ENCODE measurements at regions not wholly inside any gene's neighbourhood (a gene's known extent, or its start where the extent isn't known, plus 50 kb on each side); places are given as distances from the start of the nearest gene placed in this dataset.
"Not testable (repeated sequence)": the region's sequence is repeated elsewhere in the genome, so short reads cannot be mapped to it uniquely, and the experiment has no call there.

DNA sequence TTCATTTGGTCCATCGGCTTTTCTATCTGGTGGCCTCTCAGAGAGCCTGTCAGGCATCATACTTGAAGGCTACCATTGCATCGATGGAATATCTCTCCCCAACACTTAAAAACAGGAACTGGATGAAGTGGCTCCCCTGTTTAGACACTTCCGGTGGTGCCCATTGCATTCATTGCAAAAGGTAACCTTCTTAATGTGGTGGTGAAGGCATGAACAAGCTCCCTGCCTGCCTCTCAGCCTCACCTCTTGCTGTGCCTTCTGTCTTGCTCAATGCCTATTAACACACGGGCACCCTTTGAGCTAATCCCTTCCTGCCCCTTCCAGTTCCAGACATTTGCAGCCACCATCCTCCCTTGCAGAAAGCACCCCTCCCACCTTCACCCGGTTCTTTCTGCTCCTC lies 233.1 kb upstream of the MSX2 start:
- DNase-seq (ENCODE audit: low read depth) = no peak

DNA sequence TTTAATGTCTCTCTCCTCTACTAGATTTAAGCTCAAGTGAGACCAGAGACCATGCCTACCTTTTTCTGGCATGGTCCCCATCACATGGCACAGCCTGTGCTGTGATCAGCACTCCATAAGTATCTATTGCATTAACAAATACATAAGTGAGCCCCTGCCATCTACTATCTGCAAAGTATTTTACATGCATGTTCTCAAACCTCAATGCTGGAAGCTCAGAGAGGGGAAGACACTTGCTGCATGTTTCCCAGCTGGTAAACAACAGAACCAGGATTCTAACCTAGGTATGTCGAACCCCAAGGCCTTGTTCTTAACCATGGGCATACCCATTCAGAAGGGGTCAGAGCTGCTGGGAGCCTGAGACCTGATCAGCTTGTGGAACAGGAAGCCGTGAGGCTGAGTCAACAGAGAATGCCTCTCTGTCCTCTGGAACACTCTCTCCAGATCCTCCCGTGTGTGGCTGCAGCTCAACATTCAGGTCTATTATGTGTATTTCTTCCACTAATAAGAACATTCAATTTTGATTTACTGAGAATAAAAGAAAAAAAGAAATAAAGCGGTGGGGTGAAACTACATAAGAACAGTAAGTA lies 232.5 kb upstream of the MSX2 start:
- DNase-seq (ENCODE audit: low read depth) = no peak

DNA sequence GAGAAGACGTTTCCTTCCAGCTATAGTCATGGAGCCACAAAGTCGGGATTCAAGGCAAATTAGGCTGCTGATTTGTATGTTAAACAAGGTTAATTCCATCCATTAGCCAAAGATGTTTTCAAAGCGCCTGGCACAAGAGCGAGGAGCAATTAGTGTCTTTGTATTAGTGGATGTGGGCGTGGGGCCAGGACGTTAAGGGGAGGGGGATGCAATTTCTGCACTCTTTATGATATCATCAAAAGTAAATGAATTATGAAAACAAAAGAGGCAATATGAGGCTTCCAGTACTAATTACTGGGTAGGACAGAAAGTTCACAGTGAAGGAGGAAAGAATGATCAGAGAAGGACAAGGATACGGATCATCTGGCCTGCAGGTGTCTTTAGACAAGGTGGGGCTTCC lies 230.9 kb upstream of the MSX2 start:
- no peak for DNase-seq (ENCODE audit: low read depth)

DNA sequence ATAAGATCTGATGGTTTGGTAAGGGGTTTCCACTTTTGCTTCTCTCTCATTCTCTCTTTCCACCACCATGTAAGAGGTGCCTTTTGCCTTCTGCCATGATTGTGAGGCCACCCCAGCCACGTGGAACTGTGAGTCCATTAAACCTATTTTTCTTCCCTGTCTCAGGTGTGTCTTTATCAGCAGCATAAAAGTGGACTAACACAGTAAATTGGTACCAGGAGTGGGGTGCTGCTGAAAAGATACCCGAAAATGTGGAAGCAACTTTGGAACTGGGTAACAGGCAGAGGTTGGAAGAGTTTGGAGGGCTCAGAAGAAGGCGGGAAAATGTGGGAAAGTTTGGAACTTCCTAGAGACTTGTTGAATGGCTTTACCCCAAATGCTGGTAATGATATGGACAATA lies 226.4 kb upstream of the MSX2 start:
- DNase-seq (ENCODE audit: low read depth) = not testable (repeated sequence)

DNA sequence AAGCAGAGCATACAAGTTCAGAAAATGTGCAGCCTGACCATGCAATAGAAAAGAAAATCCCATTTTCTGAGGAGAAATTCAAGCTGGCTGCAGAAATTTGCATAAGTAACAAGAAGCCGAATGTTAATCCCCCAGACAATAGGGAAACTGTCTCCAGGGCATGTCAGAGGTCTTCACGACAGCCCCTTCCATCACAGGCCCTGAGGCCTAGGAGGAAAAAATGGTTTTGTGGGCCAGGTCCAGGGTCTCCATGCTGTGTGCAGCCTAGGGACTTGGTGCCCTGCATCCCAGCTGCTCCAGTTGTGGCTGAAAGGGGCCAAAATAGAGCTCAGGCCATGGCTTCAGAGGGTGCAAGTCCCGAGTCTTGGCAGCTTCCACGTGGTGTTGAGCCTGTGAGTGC lies 225.8 kb upstream of the MSX2 start:
- DNase-seq (ENCODE audit: low read depth) = not testable (repeated sequence)

DNA sequence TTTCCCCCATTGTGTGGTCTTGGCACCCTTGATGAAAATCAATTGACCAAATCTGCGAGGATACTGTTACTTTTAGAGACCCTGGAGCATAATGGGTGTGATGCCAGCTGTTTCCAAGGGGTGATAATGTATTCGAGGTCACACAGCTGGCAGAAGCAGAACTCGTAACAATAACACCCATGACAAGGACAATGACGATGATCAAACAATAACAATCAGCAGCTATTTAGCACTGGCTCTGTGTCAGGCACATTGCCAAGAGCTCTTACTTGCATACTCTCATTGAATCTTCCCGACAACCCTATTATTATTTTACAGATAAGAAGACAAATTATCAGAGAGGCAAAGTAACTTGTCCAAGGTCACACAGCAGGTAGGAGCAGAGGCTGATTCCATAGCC lies 223.7 kb upstream of the MSX2 start:
- no peak for DNase-seq (ENCODE audit: low read depth)

DNA sequence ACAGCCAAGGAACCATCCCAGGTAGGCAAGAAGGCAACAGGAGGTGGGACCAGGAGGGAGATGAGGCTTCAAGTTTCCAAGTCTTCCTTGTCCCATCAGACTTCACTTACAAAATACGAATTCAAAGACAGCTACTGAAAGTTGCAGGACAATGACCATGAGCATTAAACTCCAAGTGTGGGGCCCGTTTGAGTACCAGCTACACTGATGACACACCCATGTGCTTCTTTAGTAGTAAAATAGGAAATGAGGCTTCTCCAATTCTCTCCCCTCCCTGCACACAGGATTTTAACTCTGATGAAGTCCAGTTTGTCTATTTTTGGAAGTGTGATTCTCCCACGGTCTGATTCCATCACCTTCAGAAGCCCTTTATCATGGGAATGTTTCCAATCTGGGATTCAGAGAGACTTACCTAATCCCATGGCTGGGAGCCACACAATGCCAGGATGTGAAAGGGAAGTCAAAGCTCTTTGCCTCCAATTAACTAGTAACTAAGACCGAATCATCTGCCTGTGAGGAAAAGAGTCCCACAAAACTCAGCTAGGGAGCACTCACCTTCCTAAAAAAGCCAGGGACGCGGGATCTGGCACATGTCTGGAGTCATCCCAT lies 222.8 kb upstream of the MSX2 start:
- peak; percentile 13 for DNase-seq (ENCODE audit: low read depth)

DNA sequence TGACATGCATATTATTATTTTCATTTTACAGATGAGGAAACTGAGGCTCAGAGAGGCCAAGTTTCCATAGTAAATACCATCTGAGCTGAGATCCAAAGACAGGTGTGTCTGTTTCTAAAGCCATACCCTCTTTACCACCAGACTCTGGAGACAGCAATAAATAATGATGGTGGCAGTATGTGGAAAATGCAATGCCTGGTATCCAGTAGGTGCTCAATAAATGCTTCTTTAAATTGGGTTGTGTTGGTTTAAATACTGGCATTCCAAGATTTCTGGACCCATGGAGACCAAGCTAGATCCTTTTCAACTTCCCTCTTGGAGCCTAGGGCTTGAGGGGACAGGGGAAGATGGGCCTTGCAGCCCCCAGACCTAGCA lies 221.3 kb upstream of the MSX2 start:
- DNase-seq (ENCODE audit: low read depth) = no peak

DNA sequence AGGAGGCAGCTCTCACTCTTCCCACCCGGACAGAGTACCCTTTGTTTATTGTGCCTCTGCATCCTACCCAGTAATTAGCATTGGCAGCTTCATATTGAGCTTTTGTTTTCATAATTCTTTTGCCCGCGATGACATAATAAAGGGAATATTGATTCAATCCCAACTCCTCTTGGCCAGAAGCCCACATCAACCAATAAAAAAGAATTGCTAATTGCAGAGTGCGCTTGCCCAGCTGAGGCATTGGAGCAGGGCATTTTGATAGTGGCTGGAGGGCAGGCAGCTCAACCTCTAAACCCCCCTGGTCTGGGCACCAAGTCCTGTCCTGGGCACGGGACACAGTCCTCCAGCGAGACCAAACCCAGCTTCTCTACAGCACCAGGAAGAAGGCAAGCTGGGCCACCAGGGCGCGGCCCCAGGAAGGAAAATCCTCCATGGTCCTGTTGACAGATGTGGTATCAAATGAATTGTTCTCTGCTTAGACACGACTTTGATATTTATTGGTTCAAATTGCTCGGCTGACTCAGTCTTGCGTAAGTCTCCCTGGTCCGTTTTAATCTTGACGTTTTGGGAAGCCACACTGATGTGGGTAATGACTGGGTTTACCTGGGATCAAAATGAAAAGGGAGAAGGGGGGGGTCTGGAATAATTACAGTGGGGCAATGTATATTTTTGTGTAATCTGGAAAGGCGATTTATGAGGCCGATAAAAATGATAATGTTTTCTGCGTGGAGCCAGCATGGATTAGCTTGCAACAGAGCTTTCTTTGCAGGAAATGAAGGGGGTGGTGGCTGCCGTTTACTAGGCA lies 220.7 kb upstream of the MSX2 start:
- DNase-seq (ENCODE audit: low read depth) = peak; percentile 64

DNA sequence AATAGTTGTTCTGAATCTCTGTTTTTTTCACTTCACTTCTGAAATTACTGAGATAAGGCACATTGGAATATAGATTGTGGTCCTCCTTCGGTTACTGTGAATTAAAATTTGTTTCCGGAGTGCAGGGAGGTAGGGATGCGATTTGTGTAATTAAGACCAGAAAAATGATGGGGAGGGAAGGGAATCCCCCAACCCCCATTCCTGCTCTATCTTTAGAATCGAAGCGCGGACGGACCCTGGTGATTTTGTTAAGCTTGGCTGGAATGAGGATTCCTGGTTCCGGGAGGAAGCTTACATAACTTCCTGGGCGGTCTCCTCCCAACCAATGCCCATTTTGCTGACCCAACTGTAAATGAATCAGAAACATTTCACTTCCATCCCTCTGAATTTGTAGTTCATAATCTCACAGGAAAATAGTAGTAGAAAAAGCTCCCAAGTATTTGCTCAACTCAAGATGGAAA lies 220.1 kb upstream of the MSX2 start:
- no peak for DNase-seq (ENCODE audit: low read depth)

DNA sequence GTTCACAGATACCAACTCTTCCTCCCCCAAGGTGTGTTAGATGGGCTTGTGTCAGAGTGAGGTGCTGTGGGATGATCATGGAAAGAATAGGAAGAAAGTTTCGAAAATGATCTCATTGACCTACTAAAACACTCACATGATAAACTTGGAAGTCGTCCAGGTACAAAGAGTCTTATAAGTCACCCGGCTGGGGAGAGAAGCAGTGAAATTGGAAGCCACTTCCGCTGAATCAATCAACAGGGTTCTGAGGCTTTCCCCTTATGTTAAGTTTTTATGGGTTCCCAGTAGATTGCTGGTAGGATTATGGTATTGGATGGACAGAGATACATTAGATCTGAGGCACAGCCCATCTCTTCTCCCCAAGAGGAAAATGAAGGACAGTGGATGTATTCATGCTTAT lies 218.8 kb upstream of the MSX2 start:
- peak; percentile 58 for DNase-seq (ENCODE audit: low read depth)

DNA sequence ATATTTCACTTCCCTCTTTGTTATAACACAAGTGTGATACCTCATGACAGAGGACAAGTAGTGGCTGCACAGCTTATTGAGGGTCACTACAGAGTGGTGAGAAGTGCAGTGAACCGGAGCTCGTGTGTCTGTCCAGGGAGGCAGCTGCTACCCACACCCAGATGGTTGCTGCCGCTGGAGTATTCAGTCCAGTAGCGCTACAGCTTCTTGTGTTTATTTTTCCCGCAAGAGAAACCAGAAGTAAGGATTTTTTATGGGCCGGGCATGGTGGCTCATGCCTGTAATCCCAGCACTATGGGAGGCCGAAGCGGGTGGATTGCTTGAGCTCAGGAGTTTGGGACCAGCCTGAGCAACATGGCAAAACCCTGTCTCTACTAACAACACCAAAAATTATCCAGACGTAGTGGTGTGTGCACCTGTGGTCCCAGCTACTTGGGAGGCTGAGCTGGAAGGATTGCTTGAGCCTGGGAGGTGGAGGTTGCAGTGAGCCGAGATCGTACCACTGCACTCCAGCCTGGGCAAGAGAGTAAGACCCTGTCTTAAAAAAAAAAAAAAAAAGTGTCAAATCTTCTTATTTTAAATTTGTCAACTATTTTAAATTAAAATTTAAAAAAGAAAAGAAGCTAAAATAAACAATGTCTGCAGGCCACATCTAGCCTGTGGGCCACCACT lies 213.5 kb upstream of the MSX2 start:
- not testable (repeated sequence) for DNase-seq (ENCODE audit: low read depth)

DNA sequence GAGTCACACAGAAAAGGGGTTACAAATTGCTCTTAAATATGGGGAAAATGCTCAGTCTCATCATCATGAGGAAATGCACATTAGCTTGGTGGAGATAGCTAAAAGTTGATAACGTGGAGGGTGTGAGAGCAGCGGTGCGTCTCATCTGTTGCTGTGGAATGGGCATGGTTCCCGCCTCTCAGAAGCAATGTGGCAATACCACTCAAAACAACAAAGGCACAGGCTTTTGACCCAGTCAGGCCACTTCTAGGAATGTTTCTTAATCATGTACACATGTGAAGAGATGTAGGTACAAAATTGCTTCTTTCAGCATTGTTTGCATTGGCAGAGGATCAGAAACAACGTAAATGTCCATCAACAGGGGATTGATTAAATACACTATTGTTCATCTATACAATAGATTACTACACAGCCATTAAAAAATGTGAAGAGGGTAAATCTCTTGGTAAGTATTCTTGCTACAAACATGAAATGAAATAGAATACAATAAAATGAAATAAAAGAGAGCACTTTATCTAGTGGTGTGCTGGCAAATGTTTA lies 212.6 kb upstream of the MSX2 start:
- no peak for DNase-seq (ENCODE audit: low read depth)

DNA sequence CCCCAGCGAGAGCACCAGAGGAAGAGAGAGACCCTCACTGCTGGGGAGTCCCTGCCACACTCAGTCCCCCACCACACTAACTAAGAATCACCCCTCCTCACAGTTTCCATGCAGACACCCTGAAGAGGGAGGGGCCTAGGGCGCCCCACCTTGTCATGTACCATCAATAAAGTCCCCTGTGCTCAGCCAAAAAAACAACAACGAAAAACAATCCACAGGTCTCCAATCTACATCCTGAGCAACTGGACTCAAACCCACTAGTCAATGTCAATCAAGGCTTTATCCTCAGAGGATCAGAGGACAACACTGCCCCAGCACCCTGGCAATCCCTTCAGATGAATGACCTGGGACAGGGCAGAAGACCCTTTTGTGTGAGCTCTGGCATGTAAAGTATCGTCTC lies 210.1 kb upstream of the MSX2 start:
- no peak for DNase-seq (ENCODE audit: low read depth)

DNA sequence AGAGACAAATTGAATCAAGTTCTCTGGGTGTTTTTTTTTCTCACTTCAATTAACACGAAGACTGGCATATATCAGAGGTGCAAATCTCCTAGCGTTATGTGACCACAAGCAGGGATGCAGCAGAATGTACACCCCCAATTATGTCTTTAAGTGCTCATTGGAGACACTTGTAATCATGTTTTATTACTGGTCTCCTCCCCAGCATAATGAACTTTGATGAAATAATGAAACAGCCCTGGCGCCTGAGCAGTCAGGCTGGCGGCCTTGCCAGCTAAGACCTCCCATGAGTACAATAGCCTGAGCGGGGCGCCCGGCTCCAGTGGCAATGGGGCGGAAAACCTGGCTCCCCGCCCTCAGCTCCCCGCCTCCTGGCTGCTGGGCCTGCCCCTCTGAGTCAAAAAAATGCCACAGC lies 209.4 kb upstream of the MSX2 start:
- no peak for DNase-seq (ENCODE audit: low read depth)

DNA sequence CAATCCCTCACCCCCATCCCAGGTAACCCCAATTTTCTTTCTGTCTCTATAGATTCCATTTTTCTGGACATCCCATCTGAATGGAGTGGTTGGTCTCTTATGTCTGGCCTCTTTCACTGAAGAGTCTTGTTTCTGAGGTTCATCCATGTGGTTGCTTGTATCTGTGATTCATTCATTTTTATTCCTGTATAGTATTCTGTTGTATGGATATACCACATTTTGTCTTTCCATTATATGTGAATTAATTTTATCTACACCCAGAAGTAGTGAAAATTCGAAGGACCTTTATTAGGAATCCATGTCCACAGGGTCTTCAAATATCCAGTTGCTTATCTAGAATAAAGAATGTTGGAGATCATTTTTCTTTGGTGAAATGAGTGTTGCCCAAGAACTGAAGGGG lies 207.6 kb upstream of the MSX2 start:
- no peak for DNase-seq (ENCODE audit: low read depth)

DNA sequence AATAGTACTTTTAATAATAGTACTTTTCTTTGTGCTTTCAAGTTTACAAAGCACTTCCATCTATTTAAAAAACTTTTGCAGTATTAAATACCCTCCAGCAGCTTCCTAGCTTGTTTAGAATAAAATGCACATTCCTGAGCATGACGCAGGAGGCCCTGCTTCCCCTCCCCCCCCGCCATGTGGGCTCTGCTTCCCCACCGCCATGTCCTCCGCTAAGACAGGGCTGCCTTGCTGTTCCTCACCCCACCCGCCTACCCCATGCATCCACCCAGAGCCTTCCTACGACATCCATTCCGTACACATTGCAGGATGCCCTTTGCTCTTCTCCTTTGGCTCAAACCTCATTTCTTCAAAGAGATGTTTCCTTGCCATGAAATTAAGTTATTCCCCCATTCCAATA lies 205.9 kb upstream of the MSX2 start:
- DNase-seq (ENCODE audit: low read depth) = no peak

DNA sequence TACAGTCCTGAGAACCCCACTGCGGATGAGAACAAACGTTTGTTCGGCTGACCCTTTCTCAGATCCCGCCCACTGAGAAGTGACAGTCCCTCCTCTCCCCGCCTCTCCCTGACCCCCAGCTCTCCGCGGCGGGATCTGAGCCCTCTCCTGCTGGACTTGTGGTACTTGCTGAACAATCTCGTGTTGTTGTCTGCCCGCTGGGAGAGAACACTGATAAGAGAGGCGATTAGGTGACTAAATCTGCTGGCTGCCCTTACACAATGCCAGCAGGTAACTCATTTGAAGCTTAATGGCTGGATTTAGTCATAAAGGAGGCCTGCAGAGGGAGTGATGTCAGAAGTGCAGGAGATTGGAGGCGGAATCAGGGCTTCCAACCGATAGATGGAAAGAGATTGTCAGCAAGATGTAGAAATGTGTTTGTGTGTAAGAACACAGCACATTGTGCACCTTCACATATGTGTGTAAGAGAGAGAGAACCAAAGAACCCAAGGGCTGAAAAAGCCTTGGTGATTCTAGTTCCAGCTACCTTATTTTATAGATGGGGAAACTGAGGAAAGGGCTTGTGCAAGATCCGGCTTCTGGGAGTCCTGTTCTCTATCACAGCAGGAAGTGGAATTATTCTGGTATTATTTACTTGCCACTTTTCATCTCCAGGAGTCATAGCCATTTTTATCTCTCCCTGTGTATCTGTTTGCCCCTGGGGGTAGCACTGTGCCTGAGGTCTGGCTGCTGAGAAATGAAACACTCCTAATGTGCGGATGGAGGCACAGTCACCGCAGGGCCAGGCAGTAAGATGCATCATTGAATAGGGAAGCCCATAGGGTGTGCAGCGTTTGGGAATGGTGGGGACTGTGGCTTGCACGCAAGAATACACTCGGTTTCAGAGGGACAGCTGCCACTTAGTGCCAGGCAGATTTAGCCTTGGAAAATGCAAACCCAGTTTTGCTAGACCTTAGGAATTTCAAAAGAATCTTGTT lies 203.7 kb upstream of the MSX2 start:
- DNase-seq (ENCODE audit: low read depth) = no peak

DNA sequence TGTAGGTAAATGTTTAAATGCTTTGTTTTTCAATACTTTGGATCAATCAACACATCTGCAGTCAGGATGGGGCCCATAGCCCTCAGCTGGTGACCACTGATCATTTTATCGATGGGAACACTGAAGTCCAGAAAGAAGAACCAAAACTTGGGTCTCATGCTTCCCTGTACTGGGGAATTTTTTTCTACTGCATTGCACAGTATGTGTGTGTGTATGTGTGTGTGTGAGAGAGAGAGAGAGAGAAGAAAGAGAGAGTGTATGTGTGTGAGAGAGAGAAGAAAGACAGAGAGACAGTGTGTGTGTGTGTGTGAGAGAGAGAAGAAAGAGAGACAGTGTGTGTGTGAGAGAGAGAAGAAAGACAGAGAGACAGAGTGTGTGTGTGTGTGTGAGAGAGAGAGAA lies 202.9 kb upstream of the MSX2 start:
- DNase-seq (ENCODE audit: low read depth) = no peak

DNA sequence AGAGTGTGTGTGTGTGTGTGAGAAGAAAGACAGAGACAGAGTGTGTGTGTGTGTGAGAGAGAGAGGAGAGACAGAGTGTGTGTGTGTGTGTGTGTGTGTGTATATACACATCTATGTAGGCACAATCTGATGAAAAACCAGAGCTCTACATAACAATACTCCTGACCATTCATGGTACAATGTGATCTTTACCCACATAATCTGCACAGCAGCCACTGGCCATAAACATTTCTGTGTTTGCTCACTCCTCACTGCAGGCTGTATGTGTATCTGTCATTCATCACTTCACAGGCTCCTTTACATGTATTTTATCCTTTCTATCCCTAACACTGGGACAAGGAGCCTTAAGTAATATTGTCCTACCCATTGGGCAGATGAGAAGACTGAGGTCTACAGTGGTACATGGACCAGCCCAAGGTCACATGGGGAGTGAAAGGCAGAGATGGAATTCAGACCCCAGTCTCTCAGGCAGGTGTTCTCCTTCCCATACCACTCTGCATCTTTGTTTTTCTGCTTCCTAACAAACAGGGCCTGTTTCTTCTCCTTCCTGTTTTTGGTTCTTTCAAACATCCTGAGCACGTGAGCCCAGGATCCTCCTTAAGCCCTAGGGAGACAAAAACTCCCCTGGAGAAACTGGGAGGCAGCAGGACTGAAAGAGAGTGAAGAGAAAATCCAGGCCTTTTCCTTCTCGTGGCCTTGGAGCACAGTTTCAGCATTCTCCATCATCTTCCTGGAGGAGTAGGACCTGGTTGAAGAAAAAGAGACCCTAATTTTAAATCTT lies 201.7 kb upstream of the MSX2 start:
- DNase-seq (ENCODE audit: low read depth) = no peak

Measured in stromal cell of bone marrow (primary cell).